AG09309 (cell line): ENCODE measurements at regions not wholly inside any gene's neighbourhood (a gene's known extent, or its start where the extent isn't known, plus 50 kb on each side); places are given as distances from the start of the nearest gene placed in this dataset.
"Not testable (repeated sequence)": the region's sequence is repeated elsewhere in the genome, so short reads cannot be mapped to it uniquely, and the experiment has no call there.

Experiments used
- DNase-seq: peaks from one replicate; pipeline ENCODE4 v3.0.0-alpha.2; 2010; ENCODE audit warnings: low read depth
- H3K4me3 ChIP-seq: 2 replicates; pipeline ENCODE4 v1.5.1; 2011; ENCODE audit warnings: mild to moderate bottlenecking, low read depth, low read length, moderate library complexity; ENCODE audit not compliant: control insufficient read depth
- TF ChIP-seq, protein P1 (sequence below): IDR thresholded peaks from 2 replicates; pipeline ENCODE4 v1.5.1; 2011; ENCODE audit warnings: mild to moderate bottlenecking, low read depth, low read length, inconsistent platforms; ENCODE audit not compliant: insufficient read depth, control insufficient read depth; ENCODE audit errors: missing control alignments

DNA sequence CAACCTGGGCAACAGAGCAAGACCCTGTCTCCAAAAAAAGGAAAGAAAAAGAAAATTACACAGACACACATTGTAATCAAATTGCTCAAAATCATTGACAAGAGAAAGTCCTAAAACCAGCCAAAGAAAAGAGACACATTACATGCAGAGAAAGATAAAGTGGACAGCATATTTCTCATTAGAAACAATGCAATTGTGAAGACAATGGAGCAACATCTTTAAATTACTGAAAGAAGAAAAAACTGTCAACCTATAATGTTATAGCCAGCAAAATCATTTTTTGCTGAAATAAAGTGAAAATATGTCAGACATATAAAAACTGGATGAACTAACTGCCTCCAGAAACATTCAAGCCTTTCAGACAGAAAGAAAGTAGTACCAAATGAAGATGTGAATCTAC is 120.6 kb downstream of the TMEM167A start:
- DNase-seq: no peak
- TF ChIP-seq, protein P1, sequence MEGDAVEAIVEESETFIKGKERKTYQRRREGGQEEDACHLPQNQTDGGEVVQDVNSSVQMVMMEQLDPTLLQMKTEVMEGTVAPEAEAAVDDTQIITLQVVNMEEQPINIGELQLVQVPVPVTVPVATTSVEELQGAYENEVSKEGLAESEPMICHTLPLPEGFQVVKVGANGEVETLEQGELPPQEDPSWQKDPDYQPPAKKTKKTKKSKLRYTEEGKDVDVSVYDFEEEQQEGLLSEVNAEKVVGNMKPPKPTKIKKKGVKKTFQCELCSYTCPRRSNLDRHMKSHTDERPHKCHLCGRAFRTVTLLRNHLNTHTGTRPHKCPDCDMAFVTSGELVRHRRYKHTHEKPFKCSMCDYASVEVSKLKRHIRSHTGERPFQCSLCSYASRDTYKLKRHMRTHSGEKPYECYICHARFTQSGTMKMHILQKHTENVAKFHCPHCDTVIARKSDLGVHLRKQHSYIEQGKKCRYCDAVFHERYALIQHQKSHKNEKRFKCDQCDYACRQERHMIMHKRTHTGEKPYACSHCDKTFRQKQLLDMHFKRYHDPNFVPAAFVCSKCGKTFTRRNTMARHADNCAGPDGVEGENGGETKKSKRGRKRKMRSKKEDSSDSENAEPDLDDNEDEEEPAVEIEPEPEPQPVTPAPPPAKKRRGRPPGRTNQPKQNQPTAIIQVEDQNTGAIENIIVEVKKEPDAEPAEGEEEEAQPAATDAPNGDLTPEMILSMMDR: no peak
- H3K4me3 ChIP-seq: no peak overlapping the region

DNA sequence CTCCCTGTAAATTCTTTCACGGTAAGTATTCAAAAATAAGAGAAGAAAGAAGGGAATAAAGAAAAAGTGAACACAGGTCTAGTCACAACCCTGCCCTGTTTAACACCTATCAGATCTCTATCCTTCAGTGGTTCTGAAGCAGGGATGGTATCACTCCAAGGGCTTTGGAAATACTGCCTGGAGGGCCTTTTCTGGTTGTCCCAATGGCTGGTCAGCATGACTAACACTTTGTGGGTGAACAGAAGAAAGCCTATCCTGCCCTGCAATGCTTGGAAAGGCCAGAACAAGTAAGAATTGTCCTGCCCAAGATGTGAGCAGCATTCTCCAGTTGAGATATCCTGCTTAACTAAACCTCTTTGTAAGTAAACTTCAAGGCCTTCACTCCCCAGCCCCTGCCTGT is 124.9 kb downstream of the TMEM167A start:
- TF ChIP-seq, protein P1: no peak
- H3K4me3 ChIP-seq: no peak overlapping the region
- DNase-seq: no peak

DNA sequence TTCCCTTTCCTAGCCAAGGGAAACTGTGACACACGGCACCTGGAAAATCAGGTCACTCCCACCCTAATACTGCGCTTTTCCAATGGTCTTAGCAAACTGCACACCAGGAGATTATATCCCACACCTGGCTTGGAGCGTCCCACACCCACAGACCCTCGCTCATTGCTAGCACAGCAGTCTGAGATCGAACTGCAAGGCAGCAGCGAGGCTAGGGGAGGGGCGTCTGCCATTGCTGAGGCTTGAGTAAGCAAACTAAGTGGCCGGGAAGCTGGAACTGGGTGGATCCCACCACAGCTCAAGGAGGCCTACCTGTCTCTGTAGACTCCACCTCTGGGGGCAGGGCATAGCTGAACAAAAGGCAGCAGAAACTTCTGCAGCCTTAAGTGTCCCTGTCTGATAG is 132.9 kb downstream of the TMEM167A start:
- H3K4me3 ChIP-seq, DNase-seq: not testable (repeated sequence)

DNA sequence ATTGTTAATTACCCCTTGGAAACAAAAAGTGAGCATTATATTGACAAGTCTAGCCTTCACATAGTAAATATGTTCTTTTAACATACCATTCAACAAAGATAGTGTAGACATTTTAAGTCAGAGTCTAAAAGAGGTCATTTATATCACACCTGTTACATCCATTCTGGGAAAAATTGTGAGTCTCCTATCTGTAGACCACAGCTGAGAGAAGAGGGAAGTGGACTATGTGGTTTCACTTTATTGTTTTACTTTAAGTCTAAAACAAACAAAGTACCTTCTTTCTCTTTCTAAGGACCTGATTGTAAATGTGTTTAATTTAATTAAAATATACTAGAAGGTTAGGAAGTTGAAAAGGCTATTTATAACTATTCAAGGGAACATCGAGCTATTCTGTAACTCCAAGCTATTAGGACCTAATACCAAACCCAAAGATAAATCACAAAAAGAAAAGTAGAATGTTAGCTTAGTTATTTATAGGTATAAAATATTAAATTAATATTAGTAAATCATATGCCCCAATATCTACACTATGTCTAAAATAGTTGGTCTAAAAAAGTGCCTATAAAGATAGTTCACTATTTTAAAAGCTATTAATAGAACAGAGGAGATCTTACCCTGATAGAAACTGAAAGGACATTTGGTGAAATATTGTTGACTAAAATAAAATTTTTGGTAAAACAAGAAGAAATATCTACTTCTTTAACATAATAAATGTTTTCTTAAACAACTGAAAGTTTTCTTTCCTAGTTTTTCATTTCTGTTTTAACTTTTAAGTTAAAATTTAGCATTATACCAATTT is 134.9 kb downstream of the TMEM167A start:
- H3K4me3 ChIP-seq: no peak overlapping the region
- DNase-seq: no peak
- TF ChIP-seq, protein P1: no peak

GRCh38 chr5:82938901-82939725 is 138.1 kb downstream of the TMEM167A start:
- DNase-seq: no peak
- TF ChIP-seq, protein P1: no peak
- H3K4me3 ChIP-seq: no peak overlapping the region

GRCh38 chr5:82932473-82933220 is 144.5 kb downstream of the TMEM167A start:
- DNase-seq, H3K4me3 ChIP-seq: not testable (repeated sequence)

DNA sequence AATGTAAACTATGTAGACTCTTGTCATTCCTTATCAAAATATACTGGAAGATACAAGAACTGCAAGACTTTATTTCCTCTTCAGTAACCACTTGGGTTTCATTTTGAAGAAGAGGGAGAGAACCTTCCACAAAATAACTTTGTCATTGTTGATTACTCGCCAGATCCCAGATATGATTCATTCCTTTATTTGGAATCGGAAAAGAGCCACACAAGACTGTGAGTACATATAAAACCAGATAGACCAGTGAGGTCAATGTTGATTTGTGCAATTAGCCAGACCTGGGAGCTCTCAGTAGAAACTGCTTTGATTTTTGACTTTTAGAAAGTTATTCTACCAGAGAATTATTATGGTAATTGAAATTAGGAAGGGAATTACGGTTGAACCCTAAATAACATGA is 146.1 kb downstream of the TMEM167A start:
- H3K4me3 ChIP-seq: no peak overlapping the region
- TF ChIP-seq, protein P1: no peak
- no peak for DNase-seq
